NB4 (cell line): ENCODE measurements at regions not wholly inside any gene's neighbourhood (a gene's known extent, or its start where the extent isn't known, plus 50 kb on each side); places are given as distances from the start of the nearest gene placed in this dataset.

Source experiments
- DNase-seq: peaks from one replicate; pipeline ENCODE4 v3.0.0; 2010; ENCODE audit warnings: low read depth
- H3K4me3 ChIP-seq: one replicate; pipeline ENCODE4 v1.5.1; 2011; ENCODE audit warnings: mild to moderate bottlenecking, low read depth, low read length, moderate library complexity
- MYC ChIP-seq: IDR thresholded peaks from 2 replicates; pipeline ENCODE4 v1.6.1; 2011; ENCODE audit warnings: low read depth, low read length
- POLR2A ChIP-seq: IDR thresholded peaks from 2 replicates; pipeline ENCODE4 v1.6.1; 2011; ENCODE audit warnings: mild to moderate bottlenecking; ENCODE audit not compliant: insufficient read length; ENCODE audit errors: extremely low read depth
- TF ChIP-seq, protein P1 (sequence below): IDR thresholded peaks from 2 replicates; pipeline ENCODE4 v1.6.1; 2011; ENCODE audit warnings: low read depth, low read length
- TF ChIP-seq, protein P2 (sequence below): IDR thresholded peaks from one replicate; pipeline ENCODE4 v1.5.1; 2012; ENCODE audit warnings: low read depth, low read length

DNA sequence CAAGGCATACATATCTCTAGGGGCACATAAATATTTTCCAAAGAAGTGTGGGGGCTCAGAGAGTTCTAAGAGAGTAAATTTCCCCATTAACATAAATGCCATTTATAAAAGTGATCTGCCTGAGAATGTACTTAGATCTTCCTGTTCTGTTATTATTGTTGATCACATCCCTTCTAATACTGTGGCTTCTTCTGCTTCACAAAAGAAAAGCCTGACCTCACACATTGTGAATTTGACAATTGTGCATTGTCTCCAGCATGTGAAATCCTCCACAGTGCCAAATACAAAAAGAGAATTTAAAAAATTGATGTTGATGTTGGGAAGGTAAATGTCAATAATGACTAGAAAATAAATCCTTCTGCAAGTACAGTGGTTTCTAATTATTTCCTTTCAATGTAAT is 330.5 kb upstream of the LRIG3 start:
- no peak for DNase-seq
- TF ChIP-seq MYC, result no peak
- TF ChIP-seq, protein P1, sequence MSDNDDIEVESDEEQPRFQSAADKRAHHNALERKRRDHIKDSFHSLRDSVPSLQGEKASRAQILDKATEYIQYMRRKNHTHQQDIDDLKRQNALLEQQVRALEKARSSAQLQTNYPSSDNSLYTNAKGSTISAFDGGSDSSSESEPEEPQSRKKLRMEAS, result no peak
- TF ChIP-seq, protein P2, sequence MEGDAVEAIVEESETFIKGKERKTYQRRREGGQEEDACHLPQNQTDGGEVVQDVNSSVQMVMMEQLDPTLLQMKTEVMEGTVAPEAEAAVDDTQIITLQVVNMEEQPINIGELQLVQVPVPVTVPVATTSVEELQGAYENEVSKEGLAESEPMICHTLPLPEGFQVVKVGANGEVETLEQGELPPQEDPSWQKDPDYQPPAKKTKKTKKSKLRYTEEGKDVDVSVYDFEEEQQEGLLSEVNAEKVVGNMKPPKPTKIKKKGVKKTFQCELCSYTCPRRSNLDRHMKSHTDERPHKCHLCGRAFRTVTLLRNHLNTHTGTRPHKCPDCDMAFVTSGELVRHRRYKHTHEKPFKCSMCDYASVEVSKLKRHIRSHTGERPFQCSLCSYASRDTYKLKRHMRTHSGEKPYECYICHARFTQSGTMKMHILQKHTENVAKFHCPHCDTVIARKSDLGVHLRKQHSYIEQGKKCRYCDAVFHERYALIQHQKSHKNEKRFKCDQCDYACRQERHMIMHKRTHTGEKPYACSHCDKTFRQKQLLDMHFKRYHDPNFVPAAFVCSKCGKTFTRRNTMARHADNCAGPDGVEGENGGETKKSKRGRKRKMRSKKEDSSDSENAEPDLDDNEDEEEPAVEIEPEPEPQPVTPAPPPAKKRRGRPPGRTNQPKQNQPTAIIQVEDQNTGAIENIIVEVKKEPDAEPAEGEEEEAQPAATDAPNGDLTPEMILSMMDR, result no peak
- TF ChIP-seq POLR2A, result no peak
- H3K4me3 ChIP-seq, result no peak overlapping the region

DNA sequence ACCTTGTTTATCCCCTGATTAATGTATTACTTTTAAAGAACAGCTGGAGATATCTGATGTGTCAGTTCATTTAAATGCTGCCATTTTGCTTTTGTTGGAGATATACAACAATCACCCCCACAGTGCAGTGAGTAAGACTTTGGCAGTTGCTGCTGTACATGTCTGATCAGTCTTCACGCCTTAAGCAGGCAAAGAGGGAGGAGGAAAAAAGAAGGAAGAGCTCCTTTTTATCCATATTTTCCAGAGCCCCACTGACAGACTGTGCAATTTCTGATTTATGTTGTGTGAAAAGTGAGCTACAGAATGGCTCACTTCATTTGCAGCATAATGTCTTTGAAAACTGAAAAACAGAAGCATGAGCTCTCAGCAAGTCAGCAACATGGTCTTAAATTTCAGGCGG is 319.7 kb upstream of the LRIG3 start:
- no peak for TF ChIP-seq POLR2A
- TF ChIP-seq, protein P1, result no peak
- TF ChIP-seq MYC, result no peak
- TF ChIP-seq, protein P2, result no peak
- DNase-seq, result no peak
- no peak overlapping the region for H3K4me3 ChIP-seq

DNA sequence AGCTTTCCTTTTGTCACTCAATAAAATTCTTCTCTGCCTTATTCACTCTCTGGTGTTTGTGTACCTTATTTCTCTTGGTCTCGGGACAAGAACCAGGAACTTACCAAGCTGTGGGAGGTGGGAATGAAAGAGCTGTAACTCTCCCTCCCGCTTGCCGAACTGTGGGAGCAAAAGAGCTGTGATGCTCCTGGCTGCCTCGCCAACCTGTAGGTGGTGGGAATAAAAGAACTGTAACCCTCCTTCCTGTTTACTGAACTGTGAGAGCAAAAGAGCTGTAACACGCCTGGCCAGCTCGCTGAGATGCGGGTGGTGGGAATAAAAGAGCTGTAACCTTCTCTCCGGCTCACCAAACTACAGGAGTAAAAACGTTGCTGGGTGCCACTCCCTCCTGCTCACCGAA is 314.1 kb upstream of the LRIG3 start:
- TF ChIP-seq, protein P2, result no peak
- TF ChIP-seq POLR2A (no peak), MYC (no peak)
- TF ChIP-seq, protein P1, result no peak
- DNase-seq, result no peak
- H3K4me3 ChIP-seq, result no peak overlapping the region

DNA sequence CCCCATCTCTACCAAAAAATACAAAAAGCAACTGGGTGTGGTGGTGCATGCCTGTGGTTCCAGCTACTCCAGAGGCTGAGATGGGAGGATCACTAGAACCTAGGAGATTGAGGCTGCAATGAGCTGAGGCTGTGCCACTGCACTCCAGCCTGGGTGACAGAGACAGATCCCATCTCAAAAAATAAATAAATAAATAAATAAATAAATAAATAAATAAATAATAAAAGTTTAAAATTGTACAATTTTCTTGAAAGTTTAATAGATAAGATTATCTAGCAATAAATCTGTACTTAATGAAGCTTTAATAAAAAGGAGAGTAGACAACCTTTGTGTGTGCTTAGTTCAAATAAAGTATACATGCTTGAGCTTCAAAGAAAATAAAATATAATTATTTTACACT is 310.0 kb upstream of the LRIG3 start:
- TF ChIP-seq, protein P2, result no peak
- no peak for DNase-seq
- H3K4me3 ChIP-seq, result no peak overlapping the region

DNA sequence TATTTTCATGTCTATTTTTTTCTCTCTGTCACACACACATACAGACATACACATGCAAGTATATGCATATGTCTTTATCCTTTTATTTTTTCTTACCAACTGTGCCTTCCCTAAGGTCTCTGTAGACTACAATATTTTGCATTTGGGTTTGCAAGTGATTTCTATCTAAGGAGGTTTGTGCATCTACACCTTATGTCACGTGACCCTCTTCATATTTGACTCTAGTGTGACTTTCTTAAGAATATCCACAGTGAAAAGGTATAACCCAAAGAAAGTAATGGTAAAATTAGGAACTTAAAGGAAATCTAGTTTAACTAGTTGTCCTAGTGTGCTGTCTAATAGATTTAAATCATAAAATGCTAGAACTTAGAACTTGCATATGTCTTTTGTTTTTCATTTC is 298.8 kb upstream of the LRIG3 start:
- no peak for DNase-seq
- TF ChIP-seq POLR2A (no peak), MYC (no peak)
- TF ChIP-seq, protein P1, result no peak
- TF ChIP-seq, protein P2, result no peak
- no peak overlapping the region for H3K4me3 ChIP-seq

DNA sequence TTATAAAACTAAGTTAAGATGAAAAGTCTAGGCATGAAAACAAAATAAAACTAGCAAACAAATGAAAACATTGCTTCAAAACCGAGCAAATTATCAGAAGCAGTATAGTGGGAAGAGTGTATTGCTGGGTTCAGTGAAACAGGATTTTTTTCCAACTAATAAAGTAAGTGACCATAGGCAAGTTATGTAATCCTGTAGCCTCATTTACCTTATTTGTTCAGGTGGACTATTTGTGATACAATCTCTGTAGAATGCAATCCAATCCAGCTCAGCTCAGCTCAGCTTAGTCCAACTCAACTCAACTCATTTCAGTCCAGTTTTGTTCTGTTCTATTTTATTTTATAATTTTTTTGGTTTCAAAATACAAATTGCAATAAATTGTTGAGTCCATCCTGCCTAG is 276.7 kb upstream of the LRIG3 start:
- DNase-seq, result no peak
- TF ChIP-seq, protein P2, result no peak
- TF ChIP-seq, protein P1, result no peak
- TF ChIP-seq POLR2A, result no peak
- no peak for TF ChIP-seq MYC

More for the DNA sequence above, 276.7 kb upstream of the LRIG3 start:
- no peak overlapping the region for H3K4me3 ChIP-seq
